ENCODE measurements at regions not wholly inside any gene's neighbourhood (a gene's known extent, or its start where the extent isn't known, plus 50 kb on each side); places are given as distances from the start of the nearest gene placed in this dataset.

GRCh38 chr13:99886706-99887105 is 84.9 kb downstream of the ZIC5 start:
- TF ChIP-seq, protein P1, sequence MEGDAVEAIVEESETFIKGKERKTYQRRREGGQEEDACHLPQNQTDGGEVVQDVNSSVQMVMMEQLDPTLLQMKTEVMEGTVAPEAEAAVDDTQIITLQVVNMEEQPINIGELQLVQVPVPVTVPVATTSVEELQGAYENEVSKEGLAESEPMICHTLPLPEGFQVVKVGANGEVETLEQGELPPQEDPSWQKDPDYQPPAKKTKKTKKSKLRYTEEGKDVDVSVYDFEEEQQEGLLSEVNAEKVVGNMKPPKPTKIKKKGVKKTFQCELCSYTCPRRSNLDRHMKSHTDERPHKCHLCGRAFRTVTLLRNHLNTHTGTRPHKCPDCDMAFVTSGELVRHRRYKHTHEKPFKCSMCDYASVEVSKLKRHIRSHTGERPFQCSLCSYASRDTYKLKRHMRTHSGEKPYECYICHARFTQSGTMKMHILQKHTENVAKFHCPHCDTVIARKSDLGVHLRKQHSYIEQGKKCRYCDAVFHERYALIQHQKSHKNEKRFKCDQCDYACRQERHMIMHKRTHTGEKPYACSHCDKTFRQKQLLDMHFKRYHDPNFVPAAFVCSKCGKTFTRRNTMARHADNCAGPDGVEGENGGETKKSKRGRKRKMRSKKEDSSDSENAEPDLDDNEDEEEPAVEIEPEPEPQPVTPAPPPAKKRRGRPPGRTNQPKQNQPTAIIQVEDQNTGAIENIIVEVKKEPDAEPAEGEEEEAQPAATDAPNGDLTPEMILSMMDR (IDR thresholded peaks at IDR 0.05): no peak
- intact Hi-C loops (cut with DNase I): no loop called here
- Histone ChIP-seq H3K4me3 (no peak overlapping the region), H3K4me1 (no peaks in the 10 kb centered on the region), H3K27ac (no peak overlapping the region), H3K36me3 (no peaks in the 10 kb centered on the region), H3K27me3 (no peaks in the 10 kb centered on the region), H3K9me3 (no peaks in the 10 kb centered on the region)
- no peak for DNase-seq (ENCODE audit: low spot score in 2 of 2)

- H3K9me3 ChIP-seq: no peaks in the 10 kb centered on the region
- no peaks in the 10 kb centered on the region for H3K36me3 ChIP-seq
- H3K27me3 ChIP-seq: no peaks in the 10 kb centered on the region
- H3K4me1 ChIP-seq: no peaks in the 10 kb centered on the region
- H3K4me3 ChIP-seq: no peak overlapping the region
- no peak overlapping the region for H3K27ac ChIP-seq
- TF ChIP-seq, protein P1 (IDR thresholded peaks at IDR 0.05): no peak
- DNase-seq (ENCODE audit: low spot score in 2 of 2): no peak
- intact Hi-C loops (cut with DNase I): no loop called here
These were observed 86.7 kb downstream of the ZIC5 start for GRCh38 chr13:99884913-99885312.

DNA sequence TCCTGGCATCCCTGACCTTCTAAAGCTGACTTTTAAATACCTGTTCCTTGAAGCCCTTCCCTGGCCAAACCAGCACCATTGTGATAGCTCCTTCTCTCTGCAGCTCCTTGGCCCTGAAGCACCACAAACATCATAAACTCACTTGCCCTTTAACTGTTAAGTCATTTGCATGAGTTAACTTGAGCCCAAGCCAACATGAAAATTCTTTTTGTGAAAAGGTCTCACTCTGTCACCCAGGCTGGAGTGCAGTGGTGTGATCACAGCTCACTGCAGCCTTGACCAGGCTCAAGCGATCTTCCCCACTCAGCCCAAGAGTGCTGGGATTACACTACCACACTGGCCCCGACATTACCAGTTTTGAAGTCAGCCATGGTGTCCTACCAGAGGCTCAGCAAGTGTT is 87.8 kb downstream of the ZIC5 start:
- Histone ChIP-seq H3K4me3 (no peak overlapping the region), H3K9me3 (no peaks in the 10 kb centered on the region), H3K4me1 (no peaks in the 10 kb centered on the region), H3K27me3 (no peaks in the 10 kb centered on the region), H3K36me3 (no peaks in the 10 kb centered on the region), H3K27ac (no peak overlapping the region)
- TF ChIP-seq, protein P1 (IDR thresholded peaks at IDR 0.05): no peak
- intact Hi-C loops (cut with DNase I): no loop called here
- DNase-seq (ENCODE audit: low spot score in 2 of 2): no peak

DNA sequence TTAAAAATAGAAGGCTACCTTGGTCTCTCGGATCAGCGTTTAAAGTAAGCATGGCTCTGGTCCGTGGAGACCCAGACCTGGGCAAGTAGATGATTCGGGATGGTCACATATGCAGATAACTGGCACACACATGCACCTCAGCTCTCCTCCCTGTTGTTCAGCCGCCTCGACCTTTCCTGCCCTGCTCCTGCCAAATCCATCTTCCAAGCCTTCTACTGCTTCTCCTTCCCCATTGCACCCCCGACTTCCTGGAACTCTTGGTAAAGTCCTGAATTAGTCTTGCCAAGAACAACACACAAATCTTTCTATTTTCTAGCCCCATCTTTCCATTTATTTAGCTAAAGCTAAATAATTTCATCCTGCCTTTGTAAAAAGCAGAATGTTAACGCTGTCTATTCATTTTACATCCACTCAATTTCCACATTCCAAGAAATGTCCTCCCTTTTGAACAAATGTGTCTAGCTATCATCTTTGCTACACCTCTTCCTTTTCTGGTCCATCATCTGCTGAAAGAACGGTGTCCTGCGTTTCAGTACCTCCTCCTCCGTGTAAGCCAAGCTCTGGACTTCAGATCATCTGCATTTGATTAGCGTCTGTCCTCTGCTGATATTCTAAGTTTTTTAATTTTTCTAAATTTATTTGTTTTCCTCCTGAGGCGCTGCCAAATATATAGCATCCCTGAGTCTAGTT is 92.5 kb downstream of the ZIC5 start:
- H3K27ac ChIP-seq: no peak overlapping the region
- intact Hi-C loops (cut with DNase I): no loop called here
- H3K4me3 ChIP-seq: no peak overlapping the region
- TF ChIP-seq, protein P1 (IDR thresholded peaks at IDR 0.05): no peak
- no peaks in the 10 kb centered on the region for H3K27me3 ChIP-seq
- H3K9me3 ChIP-seq: no peaks in the 10 kb centered on the region
- H3K36me3 ChIP-seq: no peaks in the 10 kb centered on the region
- no peaks in the 10 kb centered on the region for H3K4me1 ChIP-seq
- no peak for DNase-seq (ENCODE audit: low spot score in 2 of 2)

DNA sequence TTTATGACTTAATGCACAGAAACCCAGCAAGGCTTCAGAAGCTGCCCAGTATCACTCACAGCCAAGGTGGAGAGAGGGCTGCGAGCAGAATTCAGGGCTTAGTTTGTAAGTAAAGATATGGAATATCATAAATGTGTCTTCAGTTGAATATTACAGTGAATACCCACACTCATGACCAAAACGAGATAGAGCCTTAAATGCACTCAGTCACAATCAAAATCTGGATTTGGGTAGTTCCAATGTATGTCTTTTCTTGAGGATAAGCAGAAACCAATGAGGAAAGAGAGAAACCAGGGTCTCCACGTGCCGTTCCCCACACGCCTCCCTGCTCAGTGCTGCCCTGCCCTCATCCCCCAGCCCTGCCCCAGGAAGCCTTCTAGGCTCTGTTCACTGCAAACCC is 94.9 kb downstream of the ZIC5 start:
- intact Hi-C loops (cut with DNase I): no loop called here
- Histone ChIP-seq H3K9me3 (no peaks in the 10 kb centered on the region), H3K4me3 (no peak overlapping the region), H3K27me3 (no peaks in the 10 kb centered on the region), H3K36me3 (no peaks in the 10 kb centered on the region), H3K27ac (no peak overlapping the region), H3K4me1 (no peaks in the 10 kb centered on the region)
- DNase-seq (ENCODE audit: low spot score in 2 of 2): no peak
- TF ChIP-seq, protein P1 (IDR thresholded peaks at IDR 0.05): no peak

- Histone ChIP-seq H3K9me3 (no peaks in the 10 kb centered on the region), H3K4me1 (no peaks in the 10 kb centered on the region), H3K36me3 (no peaks in the 10 kb centered on the region), H3K4me3 (no peak overlapping the region), H3K27ac (no peak overlapping the region), H3K27me3 (no peaks in the 10 kb centered on the region)
- DNase-seq (ENCODE audit: low spot score in 2 of 2): no peak
- TF ChIP-seq, protein P1 (IDR thresholded peaks at IDR 0.05): no peak
- intact Hi-C loops (cut with DNase I): no loop called here
These were observed 96.2 kb downstream of the ZIC5 start for GRCh38 chr13:99875391-99875790.
